ENCODE measurements at regions not wholly inside any gene's neighbourhood (a gene's known extent, or its start where the extent isn't known, plus 50 kb on each side); places are given as distances from the start of the nearest gene placed in this dataset.

DNA sequence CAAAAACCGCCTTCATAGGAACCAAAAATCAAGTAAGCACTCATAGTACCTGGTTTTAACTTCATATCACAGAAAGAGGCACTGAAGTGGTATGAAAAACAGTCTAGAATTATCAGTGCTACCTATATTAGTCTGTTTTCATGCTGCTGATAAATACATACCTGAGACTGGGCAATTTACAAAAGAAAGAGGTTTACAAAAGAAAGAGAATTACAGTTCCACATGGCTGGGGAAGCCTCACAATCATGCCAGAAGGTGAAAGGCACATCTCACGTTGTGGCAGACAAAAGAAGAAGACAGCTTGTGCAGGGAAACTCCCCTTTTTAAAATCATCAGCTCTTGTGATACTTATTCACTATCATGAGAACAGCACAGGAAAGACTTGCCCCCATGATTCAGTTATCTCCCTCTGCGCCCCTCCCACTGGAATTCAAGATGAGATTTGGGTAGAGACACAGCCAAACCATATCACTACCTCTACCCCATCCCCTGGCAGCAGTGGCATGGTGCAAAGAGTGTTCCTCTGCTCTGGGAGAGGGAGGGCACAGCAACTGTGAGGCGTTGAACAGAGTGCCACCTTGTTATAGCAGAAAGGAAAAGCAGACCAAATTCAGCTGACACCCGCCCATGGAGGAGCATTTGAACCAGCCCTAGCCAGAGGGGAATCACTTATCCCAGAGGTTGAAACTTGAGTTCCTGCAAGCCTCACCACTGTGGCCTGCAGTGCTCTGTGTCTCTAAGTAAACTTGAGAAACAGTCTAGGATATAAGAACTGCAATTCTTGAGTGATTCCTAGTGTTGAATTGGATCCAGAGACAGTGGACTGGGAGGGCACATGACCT is 61.9 kb upstream of the PTPRZ1 start:
- TF ChIP-seq, protein P1, sequence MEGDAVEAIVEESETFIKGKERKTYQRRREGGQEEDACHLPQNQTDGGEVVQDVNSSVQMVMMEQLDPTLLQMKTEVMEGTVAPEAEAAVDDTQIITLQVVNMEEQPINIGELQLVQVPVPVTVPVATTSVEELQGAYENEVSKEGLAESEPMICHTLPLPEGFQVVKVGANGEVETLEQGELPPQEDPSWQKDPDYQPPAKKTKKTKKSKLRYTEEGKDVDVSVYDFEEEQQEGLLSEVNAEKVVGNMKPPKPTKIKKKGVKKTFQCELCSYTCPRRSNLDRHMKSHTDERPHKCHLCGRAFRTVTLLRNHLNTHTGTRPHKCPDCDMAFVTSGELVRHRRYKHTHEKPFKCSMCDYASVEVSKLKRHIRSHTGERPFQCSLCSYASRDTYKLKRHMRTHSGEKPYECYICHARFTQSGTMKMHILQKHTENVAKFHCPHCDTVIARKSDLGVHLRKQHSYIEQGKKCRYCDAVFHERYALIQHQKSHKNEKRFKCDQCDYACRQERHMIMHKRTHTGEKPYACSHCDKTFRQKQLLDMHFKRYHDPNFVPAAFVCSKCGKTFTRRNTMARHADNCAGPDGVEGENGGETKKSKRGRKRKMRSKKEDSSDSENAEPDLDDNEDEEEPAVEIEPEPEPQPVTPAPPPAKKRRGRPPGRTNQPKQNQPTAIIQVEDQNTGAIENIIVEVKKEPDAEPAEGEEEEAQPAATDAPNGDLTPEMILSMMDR (IDR thresholded peaks at IDR 0.05; ENCODE audit: extremely low read depth, missing control alignments): no peak
- DNase-seq (ENCODE audit: low spot score): no peak

DNA sequence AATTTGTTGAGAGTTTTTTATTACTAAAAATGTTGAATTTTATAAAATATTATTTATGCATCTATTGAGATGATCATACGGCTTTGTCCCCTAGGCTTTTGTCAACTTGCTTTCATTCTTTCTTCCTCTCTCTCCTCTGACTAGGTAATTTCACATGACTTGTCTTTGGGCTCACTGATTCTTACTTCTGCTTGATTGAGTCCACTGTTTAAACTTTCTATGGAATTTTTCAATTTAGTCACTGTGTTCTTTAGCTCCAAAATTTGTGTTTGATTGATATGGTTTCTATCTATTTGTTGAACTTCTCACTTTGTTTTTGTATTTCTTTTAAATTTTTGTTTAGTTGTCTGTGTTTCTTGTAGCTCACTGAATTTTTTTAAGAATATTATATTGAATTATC is 65.9 kb upstream of the PTPRZ1 start:
- no peak for DNase-seq (ENCODE audit: low spot score)
- TF ChIP-seq, protein P1 (IDR thresholded peaks at IDR 0.05; ENCODE audit: extremely low read depth, missing control alignments): no peak

- DNase-seq (ENCODE audit: low spot score): no peak
- TF ChIP-seq, protein P1 (IDR thresholded peaks at IDR 0.05; ENCODE audit: extremely low read depth, missing control alignments): no peak
Observed at GRCh38 chr7:121803039-121803438, 69.9 kb upstream of the PTPRZ1 start.

- no peak for DNase-seq (ENCODE audit: low spot score)
- TF ChIP-seq, protein P1 (IDR thresholded peaks at IDR 0.05; ENCODE audit: extremely low read depth, missing control alignments): no peak
Observed at GRCh38 chr7:121800916-121801675, 71.9 kb upstream of the PTPRZ1 start.

- DNase-seq (ENCODE audit: low spot score): no peak
- TF ChIP-seq, protein P1 (IDR thresholded peaks at IDR 0.05; ENCODE audit: extremely low read depth, missing control alignments): no peak
Observed at GRCh38 chr7:121798896-121799295, 74.1 kb upstream of the PTPRZ1 start.

DNA sequence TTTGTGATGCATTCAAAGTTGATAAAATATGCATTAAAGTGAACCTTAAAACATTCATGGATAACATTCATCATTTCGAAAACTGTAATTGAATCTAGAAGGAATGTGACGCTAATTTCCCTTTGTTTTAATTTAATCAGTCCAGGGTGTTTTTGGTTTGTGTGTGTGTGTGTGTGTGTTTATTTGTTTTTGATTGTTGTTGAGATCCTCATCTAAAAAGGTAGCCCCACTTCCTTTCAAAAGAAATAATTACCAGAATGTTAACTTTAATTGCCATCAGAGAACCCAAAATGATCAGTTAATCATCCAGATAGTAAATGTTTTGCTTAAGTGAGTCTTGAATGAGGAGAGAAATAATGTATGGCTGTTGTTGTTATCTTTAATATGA is 74.5 kb upstream of the PTPRZ1 start:
- TF ChIP-seq, protein P1 (IDR thresholded peaks at IDR 0.05; ENCODE audit: extremely low read depth, missing control alignments): no peak
- DNase-seq (ENCODE audit: low spot score): no peak

All from GM20000 (cell line).